Psoas muscle (tissue), 7 donors: ENCODE measurements at regions not wholly inside any gene's neighbourhood (a gene's known extent, or its start where the extent isn't known, plus 50 kb on each side); places are given as distances from the start of the nearest gene placed in this dataset.

Source experiments
- ATAC-seq, 4 donors: fragments of 200-7000 bp; cut with Tn5 transposase; one replicate each; pipeline ENCODE4 v1.9.1; 2020; ENCODE audit warnings: moderate library complexity in 3 of 4, mild to moderate bottlenecking in 2 of 4
- DNase-seq, 2 donors: peaks; one replicate each; pipeline ENCODE4 v3.0.0-alpha.2; 2020
- H3K27ac ChIP-seq: fragments of 200-600 bp; one replicate; pipeline ENCODE4 v1.8.0; 2022
- H3K27me3 ChIP-seq, 3 donors: fragments of 200-600 bp in 1 of 3; one replicate each; pipeline versions ENCODE4 v1.6.1 to v1.8.0; 2013 to 2022; ENCODE audit warnings: low read length in 2 of 3, mild to moderate bottlenecking in 2 of 3, moderate library complexity in 1 of 3; ENCODE audit not compliant: insufficient read depth in 3 of 3
- H3K36me3 ChIP-seq, 2 donors: fragments of 200-600 bp in 1 of 2; one replicate each; pipeline versions ENCODE4 v1.6.1 to v1.8.0; 2013 to 2022; ENCODE audit warnings: low read depth in 1 of 2, mild to moderate bottlenecking in 1 of 2, moderate library complexity in 1 of 2; ENCODE audit not compliant: insufficient read depth in 1 of 2
- H3K4me1 ChIP-seq: fragments of 200-600 bp; one replicate; pipeline ENCODE4 v1.8.0; 2022
- H3K4me3 ChIP-seq: fragments of 200-600 bp; one replicate; pipeline ENCODE4 v1.8.0; 2022; ENCODE audit warnings: mild to moderate bottlenecking
- H3K9me3 ChIP-seq: fragments of 200-600 bp; one replicate; pipeline ENCODE4 v1.8.0; 2022
- CTCF ChIP-seq: fragments of 200-600 bp; IDR thresholded peaks from one replicate; pipeline ENCODE4 v1.8.0; 2022; ENCODE audit warnings: antibody characterized with exemption
- WGBS, 3 donors: extraction: QIAGEN DNeasy Blood & Tissue Kit; methylation state at CpG; one replicate each; pipeline versions ENCODE4 v1.1.6 to v1.1.7; 2013; 5-methylcytosine and 5-hydroxymethylcytosine counted together
- intact Hi-C, 2 donors: fragments of 100-400 bp; cut with DNase I; formaldehyde crosslinking; loops; one replicate each; pipeline versions ENCODE4 v1.11.0 to v1.14.2; 2022
- donor health status: healthy with polysubstance abuse.
- donor health status: DM: no; HTN: no; CAD: no; lungs with moderate emphysema.
- donor health status: Bipolar disorder and iron deficiency.
- donor health status: healthy.
- donor health status: DM: yes; HTN: yes; CAD: no.
- donor health status: DM: no; HTN: no; CAD: no.
- donor health status: DM: yes; HTN: yes; CAD: no.

- ATAC-seq (no peak), DNase-seq (no peak)
- intact Hi-C loops, result no loop called here
- Histone ChIP-seq H3K36me3 (no peaks in the 10 kb centered on the region), H3K9me3 (no peaks in the 10 kb centered on the region), H3K4me3 (no peak overlapping the region), H3K4me1 (no peaks in the 10 kb centered on the region), H3K27me3 (peaks cover 7 to 15% (median 7%) of the 10 kb centered on the region in 3 donors), H3K27ac (no peak overlapping the region)
- no peak for TF ChIP-seq CTCF
- 73 to 78% (median 77%) methylated on average over 7 of the region's 7 CpGs for WGBS, 3 donors
These were observed 410.6 kb downstream of the GLRX3 start for GRCh38 chr10:130546841-130547240.

GRCh38 chr10:130547368-130547767 lies 411.2 kb downstream of the GLRX3 start:
- no peaks in the 10 kb centered on the region for H3K36me3 ChIP-seq

GRCh38 chr10:130550952-130551674 lies 414.9 kb downstream of the GLRX3 start:
- no peak for TF ChIP-seq CTCF
- no peaks in the 10 kb centered on the region for H3K4me1 ChIP-seq
- no peaks in the 10 kb centered on the region for H3K9me3 ChIP-seq
- WGBS, 3 donors, result 73 to 78% (median 74%) methylated on average over 21 of the region's 21 CpGs
- DNase-seq (no peak), ATAC-seq (no peak)
- no peak overlapping the region for H3K4me3 ChIP-seq
- H3K36me3 ChIP-seq, result no peaks in the 10 kb centered on the region
- intact Hi-C loops, result no loop called here
- H3K27ac ChIP-seq, result no peak overlapping the region
- H3K27me3 ChIP-seq, result peaks cover 0 to 5% (median 5%) of the 10 kb centered on the region in 3 donors

More at GRCh38 chr10:130547368-130547767, 411.2 kb downstream of the GLRX3 start:
- Histone ChIP-seq H3K27me3 (peaks cover 7 to 15% (median 7%) of the 10 kb centered on the region in 3 donors), H3K27ac (no peak overlapping the region), H3K4me1 (no peaks in the 10 kb centered on the region), H3K4me3 (no peak overlapping the region), H3K9me3 (no peaks in the 10 kb centered on the region)
- intact Hi-C loops, result no loop called here
- WGBS, 3 donors, result 42 to 52% (median 47%) methylated on average over 4 of the region's 4 CpGs
- no peak for DNase-seq
- no peak for ATAC-seq
- no peak for TF ChIP-seq CTCF

GRCh38 chr10:130551676-130552075 lies 415.5 kb downstream of the GLRX3 start:
- Histone ChIP-seq H3K36me3 (no peaks in the 10 kb centered on the region), H3K4me3 (no peak overlapping the region), H3K27ac (no peak overlapping the region), H3K9me3 (no peaks in the 10 kb centered on the region), H3K27me3 (peaks cover 0 to 5% (median 5%) of the 10 kb centered on the region in 3 donors), H3K4me1 (no peaks in the 10 kb centered on the region)
- 79 to 86% (median 81%) methylated on average over 7 of the region's 7 CpGs for WGBS, 3 donors
- ATAC-seq (no peak), DNase-seq (no peak)
- no peak for TF ChIP-seq CTCF
- intact Hi-C loops, result no loop called here

GRCh38 chr10:130553826-130554225 lies 417.6 kb downstream of the GLRX3 start:
- Histone ChIP-seq H3K27ac (no peak overlapping the region), H3K9me3 (no peaks in the 10 kb centered on the region), H3K4me1 (no peaks in the 10 kb centered on the region), H3K4me3 (no peak overlapping the region), H3K27me3 (peaks cover 0 to 4% (median 0%) of the 10 kb centered on the region in 3 donors), H3K36me3 (no peaks in the 10 kb centered on the region)
- intact Hi-C loops, result no loop called here
- DNase-seq (no peak), ATAC-seq (no peak)
- 21 to 26% (median 25%) methylated on average over 7 of the region's 7 CpGs for WGBS, 3 donors
- no peak for TF ChIP-seq CTCF
